ENCODE measurements at regions not wholly inside any gene's neighbourhood (a gene's known extent, or its start where the extent isn't known, plus 50 kb on each side); places are given as distances from the start of the nearest gene placed in this dataset.

GRCh38 chr4:110424144-110424543 is 51.8 kb upstream of the ENPEP start:
- no peak for TF ChIP-seq DMAP1 (CRISPR knock-in tag; IDR thresholded peaks at IDR 0.05)
- TF ChIP-seq ZNF652 (CRISPR knock-in tag; IDR thresholded peaks at IDR 0.05; ENCODE audit: borderline replicate concordance, low read depth) = no peak
- TF ChIP-seq BRCA1 (CRISPR knock-in tag; IDR thresholded peaks at IDR 0.05) = no peak
- TF ChIP-seq ATF7-NPFF (CRISPR knock-in tag; IDR thresholded peaks at IDR 0.05; ENCODE audit: low read depth) = no peak
- no peak for TF ChIP-seq ZSCAN22 (CRISPR knock-in tag; IDR thresholded peaks at IDR 0.05)
- no peak for TF ChIP-seq ZNF30 (CRISPR knock-in tag; IDR thresholded peaks at IDR 0.05)
- TF ChIP-seq MXD3 (CRISPR knock-in tag; IDR thresholded peaks at IDR 0.05) = no peak
- TF ChIP-seq ZNF205 (CRISPR knock-in tag; IDR thresholded peaks at IDR 0.05) = no peak
- TF ChIP-seq ASH2L (IDR thresholded peaks at IDR 0.05; ENCODE audit: insufficient read length, low read depth, low read length) = no peak
- TF ChIP-seq ELF1 (CRISPR knock-in tag; IDR thresholded peaks at IDR 0.05) = no peak
- no peak for TF ChIP-seq CREB1 (IDR thresholded peaks at IDR 0.05)
- no peak for TF ChIP-seq CREB1 (CRISPR knock-in tag; IDR thresholded peaks at IDR 0.05)
- no peak overlapping the region for H3K4me3 ChIP-seq (replicated peaks in 1 of 3; ENCODE audit: insufficient read depth in 1 of 3, low read depth in 2 of 3, low read length in 3 of 3)
- POLR2A ChIA-PET = no interaction called here
- H3K27me3 ChIP-seq (ENCODE audit: control insufficient read depth in 1 of 2, insufficient read depth in 2 of 2, low read length in 2 of 2) = no peaks in the 10 kb centered on the region
- H3K4me1 ChIP-seq (ENCODE audit: insufficient read depth, low read length) = no peaks in the 10 kb centered on the region
- no peak overlapping the region for H3K4me2 ChIP-seq (ENCODE audit: low read depth, low read length)
- H3K27ac ChIP-seq (ENCODE audit: extremely low read length, insufficient read depth, low read length) = no peak overlapping the region
- 5% methylated on average over 2 of the region's 2 CpGs for WGBS (ENCODE audit: low lambda C conversion rate)
- CTCF ChIA-PET (ENCODE audit: low intra/inter-chr PET ratio, low total read pairs) = no interaction called here
- intact Hi-C loops (cut with micrococcal nuclease; ENCODE audit: unreplicated experiment) (no loop called here), in situ Hi-C loops (cut with HindIII; ENCODE audit: extremely low pct_ligation_motif_present, low pct_unique_long_range_greater_than_20kb) (no loop called here)
- H3K36me3 ChIP-seq (replicated peaks in 1 of 2; ENCODE audit: control insufficient read depth in 1 of 2, insufficient read depth in 2 of 2, low read length in 2 of 2) = no peaks in the 10 kb centered on the region
- H3K9ac ChIP-seq (ENCODE audit: insufficient read depth, low read depth, low read length) = no peak overlapping the region
- no peaks in the 10 kb centered on the region for H4K20me1 ChIP-seq (ENCODE audit: insufficient read depth, low read length)
- BruUV-seq (replicated peaks) = no TSS peak
- FAIRE-seq (no peak), ATAC-seq (no peak), DNase-seq (ENCODE audit: low spot score) (no peak)
- H3K9me3 ChIP-seq (ENCODE audit: low read length) = no peaks in the 10 kb centered on the region
- no peak overlapping the region for H2AFZ ChIP-seq (ENCODE audit: low read length)
- H3K79me2 ChIP-seq (ENCODE audit: insufficient read depth, low read length) = no peaks in the 10 kb centered on the region

GRCh38 chr4:110418641-110419040 is 57.3 kb upstream of the ENPEP start:
- H3K79me2 ChIP-seq (ENCODE audit: insufficient read depth, low read length) = no peaks in the 10 kb centered on the region
- intact Hi-C loops (cut with micrococcal nuclease; ENCODE audit: unreplicated experiment) = no loop called here
- no peak for FAIRE-seq
- no TSS peak for BruUV-seq (replicated peaks)
- no peaks in the 10 kb centered on the region for H4K20me1 ChIP-seq (ENCODE audit: insufficient read depth, low read length)
- no peaks in the 10 kb centered on the region for H3K4me1 ChIP-seq (ENCODE audit: insufficient read depth, low read length)
- H3K9ac ChIP-seq (ENCODE audit: insufficient read depth, low read depth, low read length) = no peak overlapping the region
- no peak overlapping the region for H3K27ac ChIP-seq (ENCODE audit: extremely low read length, insufficient read depth, low read length)
- H3K36me3 ChIP-seq (replicated peaks in 1 of 2; ENCODE audit: control insufficient read depth in 1 of 2, insufficient read depth in 2 of 2, low read length in 2 of 2) = no peaks in the 10 kb centered on the region
- no peak overlapping the region for H2AFZ ChIP-seq (ENCODE audit: low read length)
- in situ Hi-C loops (cut with HindIII; ENCODE audit: extremely low pct_ligation_motif_present, low pct_unique_long_range_greater_than_20kb) = no loop called here
- 33% methylated on average over 13 of the region's 15 CpGs for WGBS (ENCODE audit: low lambda C conversion rate)
- no peaks in the 10 kb centered on the region for H3K27me3 ChIP-seq (ENCODE audit: control insufficient read depth in 1 of 2, insufficient read depth in 2 of 2, low read length in 2 of 2)
- no peak overlapping the region for H3K4me2 ChIP-seq (ENCODE audit: low read depth, low read length)
- H3K9me3 ChIP-seq (ENCODE audit: low read length) = no peaks in the 10 kb centered on the region
- no peak overlapping the region for H3K4me3 ChIP-seq (replicated peaks in 1 of 3; ENCODE audit: insufficient read depth in 1 of 3, low read depth in 2 of 3, low read length in 3 of 3)
- no peak for ATAC-seq
- no peak for DNase-seq (ENCODE audit: low spot score)
- ChIA-PET CTCF (ENCODE audit: low intra/inter-chr PET ratio, low total read pairs) (no interaction called here), POLR2A (no interaction called here)
- TF ChIP-seq ZBTB26 (CRISPR knock-in tag; IDR thresholded peaks at IDR 0.05; ENCODE audit: borderline replicate concordance) = no peak
- TF ChIP-seq PHB2 (IDR thresholded peaks at IDR 0.05; ENCODE audit: partially characterized antibody) = no peak
- no peak for TF ChIP-seq ZBTB4 (CRISPR knock-in tag; IDR thresholded peaks at IDR 0.05; ENCODE audit: borderline replicate concordance)
- TF ChIP-seq SP140L (CRISPR knock-in tag; IDR thresholded peaks at IDR 0.05; ENCODE audit: borderline replicate concordance) = no peak

Data from HepG2 (cell line).